ENCODE measurements at regions not wholly inside any gene's neighbourhood (a gene's known extent, or its start where the extent isn't known, plus 50 kb on each side); places are given as distances from the start of the nearest gene placed in this dataset.

- in situ Hi-C loops (cut with MboI) = no loop called here
- intact Hi-C loops (cut with micrococcal nuclease) = no loop called here
- ChIA-PET POLR2A (no interaction called here), CTCF (ENCODE audit: low intra/inter-chr PET ratio) (no interaction called here)
- Histone ChIP-seq H3K9me3 (replicated peaks; ENCODE audit: control insufficient read depth, insufficient read depth, low read depth, low read length) (no peaks in the 10 kb centered on the region), H3K36me3 (ENCODE audit: control insufficient read depth, insufficient read depth, low read length) (no peaks in the 10 kb centered on the region), H3K9ac (ENCODE audit: insufficient read depth in 1 of 2, low read depth in 2 of 2, low read length in 2 of 2) (no peak overlapping the region), H3K4me3 (no peak overlapping the region), H4K20me1 (replicated peaks; ENCODE audit: control insufficient read depth, insufficient read depth, low read length) (no peaks in the 10 kb centered on the region), H3K27ac (ENCODE audit: extremely low read depth, low read depth, low read length) (no peak overlapping the region), H3K9me1 (ENCODE audit: control insufficient read depth, insufficient read depth, low read length) (no peaks in the 10 kb centered on the region), H3K27me3 (ENCODE audit: control insufficient read depth in 2 of 2, insufficient read depth in 2 of 2, low read length in 2 of 2) (no peaks in the 10 kb centered on the region), H3K79me2 (ENCODE audit: control insufficient read depth, insufficient read depth, low read length) (no peaks in the 10 kb centered on the region), H3K4me2 (ENCODE audit: insufficient read depth, low read length) (no peak overlapping the region), H3K4me1 (replicated peaks in 1 of 2; ENCODE audit: control insufficient read depth in 2 of 2, insufficient read depth in 2 of 2, low read length in 2 of 2) (no peaks in the 10 kb centered on the region), H2AFZ (ENCODE audit: low read depth, low read length) (no peak overlapping the region)
- FAIRE-seq = no peak
- no peak for ATAC-seq
- WGBS (ENCODE audit: insufficient coverage, low coverage, missing lambda C conversion rate) = 0% methylated on average over 3 of the region's 3 CpGs
- TF ChIP-seq NONO (IDR thresholded peaks at IDR 0.05; ENCODE audit: low read depth in 2 of 2, low read length in 1 of 2) = no peak
- no peak for TF ChIP-seq ZNF165 (CRISPR knock-in tag; IDR thresholded peaks at IDR 0.05; ENCODE audit: borderline replicate concordance)
- TF ChIP-seq TEAD2 (tag; IDR thresholded peaks at IDR 0.05) = no peak
- no peak for TF ChIP-seq RCOR1 (IDR thresholded peaks at IDR 0.05; ENCODE audit: borderline replicate concordance in 1 of 2, low read depth in 2 of 2, low read length in 2 of 2)
- no peak for TF ChIP-seq RAD21 (CRISPR knock-in tag; conservative IDR thresholded peaks at IDR 0.05 in 1 of 2, IDR thresholded peaks at IDR 0.05 in 1 of 2)
- no TSS peak for BruUV-seq (replicated peaks)
- DNase-seq (ENCODE audit: extremely low read depth in 1 of 4, low spot score in 3 of 4) = no peak
Measured at GRCh38 chr18:65477455-65477854, 273.4 kb upstream of the CDH7 start.

GRCh38 chr18:65468881-65469280, 281.9 kb upstream of the CDH7 start:
- TF ChIP-seq XRCC4 (IDR thresholded peaks at IDR 0.05; ENCODE audit: extremely low read depth, insufficient read depth, insufficient read length) = no peak
- TF ChIP-seq CHD1 (IDR thresholded peaks at IDR 0.05; ENCODE audit: low read length) = no peak
- TF ChIP-seq LEF1 (IDR thresholded peaks at IDR 0.05) = no peak
- no peak for TF ChIP-seq BRF1 (IDR thresholded peaks at IDR 0.05; ENCODE audit: borderline replicate concordance, extremely low read depth, insufficient read length)
- TF ChIP-seq HMGN3 (IDR thresholded peaks at IDR 0.05; ENCODE audit: borderline replicate concordance, extremely low read depth, insufficient read length, low read depth, low read length) = no peak
- no peak for TF ChIP-seq MBD1 (CRISPR knock-in tag; IDR thresholded peaks at IDR 0.05)
- no peak for TF ChIP-seq ZNF41 (CRISPR knock-in tag; conservative IDR thresholded peaks at IDR 0.05)
- no peak for TF ChIP-seq ZNF143 (CRISPR knock-in tag; IDR thresholded peaks at IDR 0.05)
- no peak for TF ChIP-seq HCFC1 (IDR thresholded peaks at IDR 0.05; ENCODE audit: low read depth, low read length)
- no peak for TF ChIP-seq HOXB6 (CRISPR knock-in tag; IDR thresholded peaks at IDR 0.05; ENCODE audit: borderline replicate concordance)
- no peak for TF ChIP-seq POLR2AphosphoS5 (IDR thresholded peaks at IDR 0.05; ENCODE audit: control insufficient read depth, insufficient read depth, low read depth, low read length)
- TF ChIP-seq SPI1 (IDR thresholded peaks at IDR 0.05; ENCODE audit: borderline replicate concordance, low read depth, low read length) = no peak
- no peak for FAIRE-seq

More at GRCh38 chr18:65468881-65469280, 281.9 kb upstream of the CDH7 start:
- no peaks in the 10 kb centered on the region for H3K9me1 ChIP-seq (ENCODE audit: control insufficient read depth, insufficient read depth, low read length)
- intact Hi-C loops (cut with micrococcal nuclease) (no loop called here), in situ Hi-C loops (cut with MboI) (no loop called here)
- no peak for DNase-seq (ENCODE audit: extremely low read depth in 1 of 4, low spot score in 3 of 4)
- no peak overlapping the region for H3K4me3 ChIP-seq
- H3K27me3 ChIP-seq (ENCODE audit: control insufficient read depth in 2 of 2, insufficient read depth in 2 of 2, low read length in 2 of 2) = no peaks in the 10 kb centered on the region
- no peak overlapping the region for H2AFZ ChIP-seq (ENCODE audit: low read depth, low read length)
- no peak overlapping the region for H3K27ac ChIP-seq (ENCODE audit: extremely low read depth, low read depth, low read length)
- ChIA-PET POLR2A (no interaction called here), CTCF (ENCODE audit: low intra/inter-chr PET ratio) (no interaction called here)
- no peaks in the 10 kb centered on the region for H3K4me1 ChIP-seq (replicated peaks in 1 of 2; ENCODE audit: control insufficient read depth in 2 of 2, insufficient read depth in 2 of 2, low read length in 2 of 2)
- BruUV-seq (replicated peaks) = no TSS peak
- no peak overlapping the region for H3K9ac ChIP-seq (ENCODE audit: insufficient read depth in 1 of 2, low read depth in 2 of 2, low read length in 2 of 2)
- no peaks in the 10 kb centered on the region for H3K79me2 ChIP-seq (ENCODE audit: control insufficient read depth, insufficient read depth, low read length)
- H3K9me3 ChIP-seq (replicated peaks; ENCODE audit: control insufficient read depth, insufficient read depth, low read depth, low read length) = no peaks in the 10 kb centered on the region
- no peaks in the 10 kb centered on the region for H4K20me1 ChIP-seq (replicated peaks; ENCODE audit: control insufficient read depth, insufficient read depth, low read length)
- no peaks in the 10 kb centered on the region for H3K36me3 ChIP-seq (ENCODE audit: control insufficient read depth, insufficient read depth, low read length)
- no peak overlapping the region for H3K4me2 ChIP-seq (ENCODE audit: insufficient read depth, low read length)
- ATAC-seq = no peak
- 6% methylated on average over 3 of the region's 3 CpGs for WGBS (ENCODE audit: insufficient coverage, low coverage, missing lambda C conversion rate)

Data from K562 (cell line).